Endothelial cell of umbilical vein (primary cell): ENCODE measurements at regions not wholly inside any gene's neighbourhood (a gene's known extent, or its start where the extent isn't known, plus 50 kb on each side); places are given as distances from the start of the nearest gene placed in this dataset.

ENCODE experiments used
- BruUV-seq: library from RNA; stranded (reverse); fragments of 400-500 nt; replicated peaks from 2 replicates; lab custom pipeline; 2021; lab: Mats Ljungman, UMichigan
- CTCF ChIA-PET: fragments of 300-600, 350-600 bp; sonication (Branson Sonifier 250); formaldehyde crosslinking; loops from one replicate; lab custom pipeline; 2021; ENCODE audit warnings: antibody characterized with exemption, inconsistent platforms; lab: Charles Lee
- POLR2A ChIA-PET: fragments of 300-600, 350-600 bp; sonication (Branson Sonifier 250); formaldehyde crosslinking; loops from one replicate; lab custom pipeline; 2021; ENCODE audit warnings: antibody characterized with exemption, inconsistent platforms; lab: Charles Lee
- DNase-seq: peaks from one replicate; pipeline ENCODE4 v3.0.0-alpha.2; 2011; ENCODE audit warnings: low read depth, low spot score
- FAIRE-seq: peaks from 2 replicates; lab custom pipeline; 2011; peaks lifted over from hg19 to GRCh38; lab: Jason Lieb, UNC
- H2AFZ ChIP-seq: 2 replicates; pipeline ENCODE4 v1.6.0; 2012; ENCODE audit warnings: low read depth, low read length, control low read depth, inconsistent platforms
- H3K27ac ChIP-seq: 2 replicates; pipeline ENCODE4 v1.5.1; 2011; ENCODE audit warnings: low read depth, mild to moderate bottlenecking, control low read depth, low read length, moderate library complexity; ENCODE audit not compliant: insufficient read depth
- H3K27me3 ChIP-seq, 2 experiments: 2 replicates each; pipeline versions ENCODE4 v1.6.0 to v1.6.1; 2011; ENCODE audit warnings: low read length in 2 of 2, mixed read lengths in 1 of 2; ENCODE audit not compliant: control insufficient read depth in 2 of 2, insufficient read depth in 2 of 2
- H3K36me3 ChIP-seq, 2 experiments: 2 replicates in 1 of 2; 3 replicates in 1 of 2; pipeline ENCODE4 v1.5.1; 2011; ENCODE audit warnings: low read length in 2 of 2, mild to moderate bottlenecking in 1 of 2, moderate library complexity in 1 of 2; ENCODE audit not compliant: control insufficient read depth in 2 of 2, insufficient read depth in 2 of 2; ENCODE audit errors: extremely low read depth in 1 of 2
- H3K4me1 ChIP-seq: 3 replicates; pipeline ENCODE4 v1.5.1; 2011; ENCODE audit warnings: mild to moderate bottlenecking, low read length; ENCODE audit not compliant: control insufficient read depth, insufficient read depth; ENCODE audit errors: extremely low read depth
- H3K4me2 ChIP-seq: 2 replicates; pipeline ENCODE4 v1.6.1; 2011; ENCODE audit warnings: low read length, control low read depth, mixed read lengths; ENCODE audit not compliant: insufficient read depth
- H3K4me3 ChIP-seq, 3 experiments: fragments of 200-600 bp in 1 of 3; sonication (generic), shearing (Covaris generic) in 1 of 3; replicated peaks in 1 of 3; 2 replicates each; pipeline ENCODE4 v1.5.1; 2011 to 2016; ENCODE audit warnings: control low read depth in 3 of 3, low read length in 3 of 3, mild to moderate bottlenecking in 2 of 3, inconsistent platforms in 1 of 3, low read depth in 1 of 3, moderate library complexity in 1 of 3; ENCODE audit not compliant: insufficient read depth in 1 of 3
- H3K79me2 ChIP-seq: 2 replicates; pipeline ENCODE4 v1.6.0; 2012; ENCODE audit warnings: low read length, inconsistent platforms; ENCODE audit not compliant: control insufficient read depth, insufficient read depth
- H3K9ac ChIP-seq: replicated peaks from 2 replicates; pipeline ENCODE3; 2011; ENCODE audit warnings: low read length, control low read depth; ENCODE audit not compliant: insufficient read depth; ENCODE audit errors: extremely low read depth
- H3K9me1 ChIP-seq: replicated peaks from 3 replicates; pipeline ENCODE4 v1.6.0; 2011; ENCODE audit warnings: mild to moderate bottlenecking, low read length; ENCODE audit not compliant: control insufficient read depth, insufficient read depth; ENCODE audit errors: extremely low read depth
- H3K9me3 ChIP-seq: replicated peaks from 2 replicates; pipeline ENCODE4 v1.5.1; 2012; ENCODE audit warnings: low read length, inconsistent platforms; ENCODE audit not compliant: control insufficient read depth, insufficient read depth
- H4K20me1 ChIP-seq: replicated peaks from 2 replicates; pipeline ENCODE3; 2011; ENCODE audit warnings: mild to moderate bottlenecking, low read length; ENCODE audit not compliant: control insufficient read depth, insufficient read depth; ENCODE audit errors: extremely low read depth
- EZH2 ChIP-seq: IDR thresholded peaks from 2 replicates; pipeline ENCODE4 v1.6.1; 2012; ENCODE audit warnings: borderline replicate concordance, low read depth, mild to moderate bottlenecking, moderate library complexity, low read length, inconsistent platforms; ENCODE audit not compliant: severe bottlenecking
- FOS ChIP-seq: IDR thresholded peaks from 2 replicates; pipeline ENCODE4 v1.6.1; 2011; ENCODE audit warnings: mild to moderate bottlenecking, low read length, moderate library complexity, borderline replicate concordance; ENCODE audit not compliant: insufficient read depth
- GATA2 ChIP-seq: IDR thresholded peaks from 2 replicates; pipeline ENCODE4 v1.7.0; 2011; ENCODE audit warnings: low read depth, mild to moderate bottlenecking, moderate library complexity, mixed read lengths, low read length; ENCODE audit not compliant: insufficient read length, insufficient read depth
- JUN ChIP-seq: IDR thresholded peaks from 2 replicates; pipeline ENCODE4 v1.6.1; 2011; ENCODE audit warnings: borderline replicate concordance, low read depth; ENCODE audit not compliant: insufficient read length, insufficient read depth
- MYC ChIP-seq: IDR thresholded peaks from one replicate; pipeline ENCODE4 v1.6.1; 2011; ENCODE audit warnings: mild to moderate bottlenecking, low read depth, low read length
- POLR2A ChIP-seq: IDR thresholded peaks from 2 replicates; pipeline ENCODE4 v1.6.1; 2012; ENCODE audit warnings: low read depth, mild to moderate bottlenecking, control low read depth, low read length
- POLR2AphosphoS5 ChIP-seq: IDR thresholded peaks from 2 replicates; pipeline ENCODE4 v1.6.1; 2012; ENCODE audit warnings: low read depth, mild to moderate bottlenecking, control low read depth, low read length, moderate library complexity; ENCODE audit not compliant: insufficient read depth
- dilution Hi-C: fragments of 300-500 bp; cut with MboI; formaldehyde crosslinking; loops from one replicate; pipeline ENCODE4 v1.15.0; 2019; ENCODE audit warnings: low sequenced_read_pairs; ENCODE audit not compliant: extremely low pct_ligation_motif_present
- intact Hi-C: fragments of 100-400 bp; cut with micrococcal nuclease; formaldehyde crosslinking; loops from one replicate; pipeline ENCODE4 v1.10.0; 2022
- TF ChIP-seq, protein P1 (sequence below): IDR thresholded peaks from 2 replicates; pipeline ENCODE4 v1.6.1; 2011; ENCODE audit not compliant: insufficient read depth, insufficient read length
- TF ChIP-seq, protein P2 (sequence below), 2 donors: IDR thresholded peaks; 1 replicate in 1 of 2; 2 replicates in 1 of 2; pipeline ENCODE4 v1.5.1; 2011; ENCODE audit warnings: low read length in 2 of 2, mild to moderate bottlenecking in 2 of 2, moderate library complexity in 2 of 2, control low read depth in 1 of 2, inconsistent platforms in 1 of 2, low read depth in 1 of 2; ENCODE audit not compliant: insufficient read depth in 1 of 2; ENCODE audit errors: extremely low read depth in 1 of 2

- DNase-seq = no peak
- ChIA-PET CTCF (interaction anchor here (1.0 kb wide), 1 partner anchor 62 kb away, joined by 3 read pairs; no protein-coding TSS in a partner anchor), POLR2A (no interaction called here)
- H3K9me3 ChIP-seq = no peaks in the 10 kb centered on the region
- no TSS peak for BruUV-seq
- no peaks in the 10 kb centered on the region for H3K79me2 ChIP-seq
- H3K4me1 ChIP-seq = no peaks in the 10 kb centered on the region
- TF ChIP-seq GATA2 = no peak
- TF ChIP-seq EZH2 = no peak
- no peak for TF ChIP-seq MYC
- TF ChIP-seq POLR2A = no peak
- TF ChIP-seq, protein P1, sequence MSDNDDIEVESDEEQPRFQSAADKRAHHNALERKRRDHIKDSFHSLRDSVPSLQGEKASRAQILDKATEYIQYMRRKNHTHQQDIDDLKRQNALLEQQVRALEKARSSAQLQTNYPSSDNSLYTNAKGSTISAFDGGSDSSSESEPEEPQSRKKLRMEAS = no peak
- no peak for TF ChIP-seq JUN
- TF ChIP-seq, protein P2, sequence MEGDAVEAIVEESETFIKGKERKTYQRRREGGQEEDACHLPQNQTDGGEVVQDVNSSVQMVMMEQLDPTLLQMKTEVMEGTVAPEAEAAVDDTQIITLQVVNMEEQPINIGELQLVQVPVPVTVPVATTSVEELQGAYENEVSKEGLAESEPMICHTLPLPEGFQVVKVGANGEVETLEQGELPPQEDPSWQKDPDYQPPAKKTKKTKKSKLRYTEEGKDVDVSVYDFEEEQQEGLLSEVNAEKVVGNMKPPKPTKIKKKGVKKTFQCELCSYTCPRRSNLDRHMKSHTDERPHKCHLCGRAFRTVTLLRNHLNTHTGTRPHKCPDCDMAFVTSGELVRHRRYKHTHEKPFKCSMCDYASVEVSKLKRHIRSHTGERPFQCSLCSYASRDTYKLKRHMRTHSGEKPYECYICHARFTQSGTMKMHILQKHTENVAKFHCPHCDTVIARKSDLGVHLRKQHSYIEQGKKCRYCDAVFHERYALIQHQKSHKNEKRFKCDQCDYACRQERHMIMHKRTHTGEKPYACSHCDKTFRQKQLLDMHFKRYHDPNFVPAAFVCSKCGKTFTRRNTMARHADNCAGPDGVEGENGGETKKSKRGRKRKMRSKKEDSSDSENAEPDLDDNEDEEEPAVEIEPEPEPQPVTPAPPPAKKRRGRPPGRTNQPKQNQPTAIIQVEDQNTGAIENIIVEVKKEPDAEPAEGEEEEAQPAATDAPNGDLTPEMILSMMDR (IDR thresholded peaks at IDR 0.05; ENCODE audit: extremely low read depth in 1 of 2, insufficient read depth in 1 of 2, low read depth in 1 of 2, low read length in 2 of 2) = no peak
- no peak for TF ChIP-seq FOS
- no peak for TF ChIP-seq POLR2AphosphoS5
- intact Hi-C loops = no loop called here
- no peak overlapping the region for H3K9ac ChIP-seq
- no peaks in the 10 kb centered on the region for H3K9me1 ChIP-seq
- no peak for FAIRE-seq
- H3K4me3 ChIP-seq = no peak overlapping the region
- H3K36me3 ChIP-seq = no peaks in the 10 kb centered on the region
- H4K20me1 ChIP-seq = no peaks in the 10 kb centered on the region
- no peaks in the 10 kb centered on the region for H3K27me3 ChIP-seq
- dilution Hi-C loops = no loop called here
- no peak overlapping the region for H3K27ac ChIP-seq
- H3K4me2 ChIP-seq = no peak overlapping the region
- H2AFZ ChIP-seq = no peak overlapping the region
These were observed 138.4 kb downstream of the GADD45G start for GRCh38 chr9:89743216-89743572.
